NB4 (cell line): ENCODE measurements at regions not wholly inside any gene's neighbourhood (a gene's known extent, or its start where the extent isn't known, plus 50 kb on each side); places are given as distances from the start of the nearest gene placed in this dataset.

Experiments
- DNase-seq: peaks from one replicate; pipeline ENCODE4 v3.0.0; 2010; ENCODE audit warnings: low read depth
- H3K4me3 ChIP-seq: one replicate; pipeline ENCODE4 v1.5.1; 2011; ENCODE audit warnings: mild to moderate bottlenecking, low read depth, low read length, moderate library complexity
- MYC ChIP-seq: IDR thresholded peaks from 2 replicates; pipeline ENCODE4 v1.6.1; 2011; ENCODE audit warnings: low read depth, low read length
- POLR2A ChIP-seq: IDR thresholded peaks from 2 replicates; pipeline ENCODE4 v1.6.1; 2011; ENCODE audit warnings: mild to moderate bottlenecking; ENCODE audit not compliant: insufficient read length; ENCODE audit errors: extremely low read depth
- TF ChIP-seq, protein P1 (sequence below): IDR thresholded peaks from one replicate; pipeline ENCODE4 v1.5.1; 2012; ENCODE audit warnings: low read depth, low read length
- TF ChIP-seq, protein P2 (sequence below): IDR thresholded peaks from 2 replicates; pipeline ENCODE4 v1.6.1; 2011; ENCODE audit warnings: low read depth, low read length

DNA sequence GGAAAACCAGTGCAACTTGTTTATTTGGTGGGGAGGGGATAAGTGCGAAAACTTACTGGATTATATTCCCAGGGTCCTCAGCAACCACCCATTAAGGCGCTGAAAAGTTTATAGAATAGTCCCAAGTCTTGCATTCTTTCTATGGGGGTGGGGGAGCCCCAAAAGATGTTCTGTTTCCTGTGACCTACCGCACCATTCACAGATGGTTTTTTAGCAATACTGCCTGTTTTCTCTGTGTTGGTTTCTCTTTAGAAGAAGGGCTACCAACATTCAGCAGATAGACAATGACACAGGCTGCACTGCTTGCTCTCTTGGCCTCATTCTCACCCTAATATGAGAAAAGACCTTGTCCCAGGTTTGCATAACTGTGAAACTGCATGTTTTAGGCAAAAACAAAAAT is 86.5 kb downstream of the FAM76B start:
- TF ChIP-seq, protein P1, sequence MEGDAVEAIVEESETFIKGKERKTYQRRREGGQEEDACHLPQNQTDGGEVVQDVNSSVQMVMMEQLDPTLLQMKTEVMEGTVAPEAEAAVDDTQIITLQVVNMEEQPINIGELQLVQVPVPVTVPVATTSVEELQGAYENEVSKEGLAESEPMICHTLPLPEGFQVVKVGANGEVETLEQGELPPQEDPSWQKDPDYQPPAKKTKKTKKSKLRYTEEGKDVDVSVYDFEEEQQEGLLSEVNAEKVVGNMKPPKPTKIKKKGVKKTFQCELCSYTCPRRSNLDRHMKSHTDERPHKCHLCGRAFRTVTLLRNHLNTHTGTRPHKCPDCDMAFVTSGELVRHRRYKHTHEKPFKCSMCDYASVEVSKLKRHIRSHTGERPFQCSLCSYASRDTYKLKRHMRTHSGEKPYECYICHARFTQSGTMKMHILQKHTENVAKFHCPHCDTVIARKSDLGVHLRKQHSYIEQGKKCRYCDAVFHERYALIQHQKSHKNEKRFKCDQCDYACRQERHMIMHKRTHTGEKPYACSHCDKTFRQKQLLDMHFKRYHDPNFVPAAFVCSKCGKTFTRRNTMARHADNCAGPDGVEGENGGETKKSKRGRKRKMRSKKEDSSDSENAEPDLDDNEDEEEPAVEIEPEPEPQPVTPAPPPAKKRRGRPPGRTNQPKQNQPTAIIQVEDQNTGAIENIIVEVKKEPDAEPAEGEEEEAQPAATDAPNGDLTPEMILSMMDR = no peak
- no peak overlapping the region for H3K4me3 ChIP-seq

DNA sequence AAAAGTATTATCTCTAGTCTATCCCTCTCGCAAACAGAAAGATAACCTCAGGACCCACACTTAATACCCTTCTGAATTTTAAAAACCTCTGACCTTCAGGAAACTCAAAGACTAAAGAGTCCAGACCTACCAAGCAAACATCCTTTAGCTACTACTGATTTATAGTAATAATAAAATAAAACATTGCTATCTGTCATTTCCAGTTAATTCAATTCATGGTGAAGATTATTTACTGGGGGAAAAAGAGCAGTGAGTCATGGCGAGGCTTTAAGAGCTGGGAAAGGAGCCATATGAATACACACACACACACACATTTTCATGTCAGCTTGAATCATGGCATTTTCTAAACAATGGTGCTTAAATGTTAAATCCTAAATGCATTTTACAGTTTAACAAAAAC is 87.1 kb downstream of the FAM76B start:
- TF ChIP-seq POLR2A = no peak
- no peak for TF ChIP-seq MYC
- TF ChIP-seq, protein P2, sequence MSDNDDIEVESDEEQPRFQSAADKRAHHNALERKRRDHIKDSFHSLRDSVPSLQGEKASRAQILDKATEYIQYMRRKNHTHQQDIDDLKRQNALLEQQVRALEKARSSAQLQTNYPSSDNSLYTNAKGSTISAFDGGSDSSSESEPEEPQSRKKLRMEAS = no peak
- TF ChIP-seq, protein P1 = no peak
- H3K4me3 ChIP-seq = no peak overlapping the region
- no peak for DNase-seq

More for the DNA sequence above, 86.5 kb downstream of the FAM76B start:
- no peak for DNase-seq

DNA sequence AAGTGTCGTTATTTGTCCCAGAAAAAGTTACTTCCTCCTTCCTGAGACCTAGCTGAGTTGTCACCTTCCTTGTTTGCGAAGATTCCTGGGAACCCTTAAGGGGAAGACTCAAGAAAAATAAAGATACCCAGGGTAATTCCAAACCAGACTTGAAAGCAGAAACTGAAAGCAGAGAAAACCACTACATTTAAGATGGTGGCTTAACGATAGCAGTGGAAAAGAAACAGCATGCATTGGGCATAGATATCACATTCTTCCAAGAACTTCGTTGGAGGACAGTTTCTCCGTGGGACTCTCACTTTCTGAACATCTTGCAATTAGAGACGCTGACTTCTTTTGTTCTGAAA is 89.1 kb downstream of the FAM76B start:
- no peak for DNase-seq
- H3K4me3 ChIP-seq = no peak overlapping the region
- TF ChIP-seq MYC (no peak), POLR2A (no peak)
- TF ChIP-seq, protein P2 = no peak
- TF ChIP-seq, protein P1 = no peak

DNA sequence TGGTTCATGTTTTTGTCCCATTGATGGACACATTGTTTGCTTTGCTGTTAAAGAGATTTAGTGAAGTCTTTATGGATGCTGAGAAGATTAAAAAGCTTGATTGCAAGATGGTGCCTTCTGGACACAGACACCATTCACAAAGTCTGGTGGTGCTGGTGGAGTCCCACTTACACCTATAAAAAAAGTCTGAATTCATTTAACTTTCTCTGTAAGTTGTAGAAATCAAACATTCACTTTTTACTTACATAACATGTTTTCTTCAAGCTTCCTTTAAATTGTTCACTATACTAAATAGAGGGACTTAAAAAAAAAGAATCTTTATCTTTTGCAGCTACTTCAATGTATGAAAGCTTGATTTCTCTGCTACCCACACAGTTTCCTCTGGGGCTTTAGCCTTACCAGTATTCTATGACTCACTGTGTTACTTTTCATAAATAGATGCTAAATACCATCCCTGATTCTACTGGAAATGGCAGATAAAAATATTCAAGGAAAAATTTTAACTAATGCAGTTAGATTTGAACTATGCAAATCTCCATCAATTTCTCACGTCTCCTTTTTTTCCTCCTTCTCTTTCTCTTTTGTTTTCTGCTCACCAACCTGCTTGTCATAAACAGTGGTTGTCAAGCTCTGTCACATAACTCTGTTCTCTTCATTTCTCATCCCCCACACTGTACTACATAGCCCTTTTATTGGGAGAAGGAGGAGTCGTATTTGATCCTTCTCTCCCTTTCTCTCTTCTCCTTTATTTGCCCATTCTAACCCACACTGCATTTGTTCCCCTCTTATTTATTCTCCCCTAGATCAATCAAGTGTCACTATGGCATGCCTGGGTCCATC is 89.7 kb downstream of the FAM76B start:
- H3K4me3 ChIP-seq = no peak overlapping the region
- TF ChIP-seq, protein P1 = no peak
- no peak for TF ChIP-seq POLR2A
- TF ChIP-seq, protein P2 = no peak
- no peak for TF ChIP-seq MYC
- no peak for DNase-seq

DNA sequence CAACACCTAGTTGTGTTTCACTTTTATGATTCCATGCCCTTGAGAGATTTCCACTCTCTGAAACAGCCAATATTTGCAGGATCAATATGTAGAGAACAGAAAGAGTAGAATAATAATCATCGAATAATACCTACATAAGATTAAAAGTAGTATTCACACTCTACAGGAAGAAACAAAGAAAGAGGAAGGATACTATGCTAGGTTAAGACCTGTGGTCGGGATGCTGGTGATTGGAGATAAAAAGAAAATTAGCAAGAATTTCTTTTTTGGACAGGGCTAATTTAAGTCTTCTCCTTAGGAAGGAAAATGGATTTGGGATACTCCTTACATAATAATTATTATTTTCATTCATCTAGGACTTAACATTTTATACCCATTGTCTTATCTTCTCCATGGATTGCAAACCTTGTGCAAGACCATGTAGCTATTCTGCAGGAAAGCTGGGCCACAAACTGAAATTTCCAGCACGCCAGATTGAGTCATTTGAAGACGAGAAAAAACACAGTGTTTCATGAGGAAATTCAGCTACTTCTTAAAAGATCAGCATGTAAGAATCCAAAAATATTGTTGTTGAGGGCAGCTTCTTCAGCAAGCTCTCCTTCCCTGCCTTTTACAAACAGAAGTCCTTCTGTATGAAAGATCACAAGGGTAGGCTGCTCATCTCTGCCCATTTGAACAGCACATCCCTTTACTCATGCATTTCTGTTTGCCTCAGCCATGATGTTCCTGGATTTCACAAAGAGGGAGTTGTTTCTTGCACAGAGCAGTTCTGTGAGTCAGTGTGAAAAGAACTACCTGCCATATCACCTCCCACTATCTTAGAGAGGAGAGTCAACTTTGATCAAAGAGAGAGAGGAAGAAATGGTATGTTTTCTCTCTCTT is 90.7 kb downstream of the FAM76B start:
- TF ChIP-seq, protein P1 = no peak
- TF ChIP-seq MYC (no peak), POLR2A (no peak)
- TF ChIP-seq, protein P2 = no peak
- no peak overlapping the region for H3K4me3 ChIP-seq
- DNase-seq = peak; percentile 47
